ENCODE measurements at regions not wholly inside any gene's neighbourhood (a gene's known extent, or its start where the extent isn't known, plus 50 kb on each side); places are given as distances from the start of the nearest gene placed in this dataset.
"Not testable (repeated sequence)": the region's sequence is repeated elsewhere in the genome, so short reads cannot be mapped to it uniquely, and the experiment has no call there.

DNA sequence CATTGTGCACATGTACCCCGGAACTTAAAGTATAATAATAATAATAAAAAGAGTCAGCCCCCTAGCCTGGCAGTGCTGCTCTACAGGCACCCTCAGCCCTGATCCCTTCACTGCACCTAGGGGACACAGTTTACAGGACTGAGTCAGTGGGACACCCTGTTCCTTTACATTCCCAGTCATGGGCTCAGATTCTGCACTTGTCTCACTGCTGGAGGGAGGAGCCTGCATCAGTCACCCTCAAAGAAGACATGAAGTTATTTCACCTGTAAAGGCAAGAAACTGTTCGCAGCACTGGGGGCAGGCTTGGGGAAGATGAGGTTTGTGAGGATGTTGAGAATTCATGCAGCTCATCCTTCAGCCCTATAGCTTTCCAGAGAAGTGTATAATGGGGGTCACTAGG, 50.7 kb upstream of the VPREB1 start:
- Histone ChIP-seq H2AFZ (ENCODE audit: low read depth) (no peak overlapping the region), H3K4me2 (no peak overlapping the region), H3K4me3 (IDR thresholded peaks at IDR 0.05; ENCODE audit: insufficient read depth, low read depth, low read length) (no peak overlapping the region), H3K9ac (no peak overlapping the region), H3K4me1 (ENCODE audit: low read depth, poor library complexity, severe bottlenecking) (peaks cover 11% of the 10 kb centered on the region), H4K20me1 (ENCODE audit: insufficient read depth) (no peaks in the 10 kb centered on the region), H3K79me2 (ENCODE audit: insufficient read depth, low read depth) (no peaks in the 10 kb centered on the region), H3K27ac (no peak overlapping the region), H3K36me3 (ENCODE audit: insufficient read depth) (no peaks in the 10 kb centered on the region), H3K27me3 (ENCODE audit: insufficient read depth, low read depth) (no peaks in the 10 kb centered on the region)
- TF ChIP-seq, protein P1, sequence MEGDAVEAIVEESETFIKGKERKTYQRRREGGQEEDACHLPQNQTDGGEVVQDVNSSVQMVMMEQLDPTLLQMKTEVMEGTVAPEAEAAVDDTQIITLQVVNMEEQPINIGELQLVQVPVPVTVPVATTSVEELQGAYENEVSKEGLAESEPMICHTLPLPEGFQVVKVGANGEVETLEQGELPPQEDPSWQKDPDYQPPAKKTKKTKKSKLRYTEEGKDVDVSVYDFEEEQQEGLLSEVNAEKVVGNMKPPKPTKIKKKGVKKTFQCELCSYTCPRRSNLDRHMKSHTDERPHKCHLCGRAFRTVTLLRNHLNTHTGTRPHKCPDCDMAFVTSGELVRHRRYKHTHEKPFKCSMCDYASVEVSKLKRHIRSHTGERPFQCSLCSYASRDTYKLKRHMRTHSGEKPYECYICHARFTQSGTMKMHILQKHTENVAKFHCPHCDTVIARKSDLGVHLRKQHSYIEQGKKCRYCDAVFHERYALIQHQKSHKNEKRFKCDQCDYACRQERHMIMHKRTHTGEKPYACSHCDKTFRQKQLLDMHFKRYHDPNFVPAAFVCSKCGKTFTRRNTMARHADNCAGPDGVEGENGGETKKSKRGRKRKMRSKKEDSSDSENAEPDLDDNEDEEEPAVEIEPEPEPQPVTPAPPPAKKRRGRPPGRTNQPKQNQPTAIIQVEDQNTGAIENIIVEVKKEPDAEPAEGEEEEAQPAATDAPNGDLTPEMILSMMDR (conservative IDR thresholded peaks at IDR 0.05; ENCODE audit: low read depth, low read length): no peak

DNA sequence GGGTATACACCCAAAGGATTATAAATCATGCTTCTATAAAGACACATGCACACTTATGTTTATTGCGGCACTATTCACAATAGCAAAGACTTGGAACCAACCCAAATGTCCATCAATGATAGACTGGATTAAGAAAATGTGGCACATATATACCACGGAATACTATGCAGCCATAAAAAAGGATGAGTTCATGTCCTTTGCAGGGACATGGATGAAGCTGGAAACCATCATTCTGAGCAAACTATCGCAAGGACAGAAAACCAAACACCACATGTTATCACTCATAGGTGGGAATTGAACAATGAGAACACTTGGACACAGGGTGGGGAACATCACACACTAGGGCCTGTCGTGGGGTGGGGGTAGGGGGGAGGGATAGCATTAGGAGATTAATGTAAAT, 51.1 kb upstream of the VPREB1 start:
- H3K4me2 ChIP-seq; H3K36me3 ChIP-seq (ENCODE audit: insufficient read depth); H4K20me1 ChIP-seq (ENCODE audit: insufficient read depth); H3K4me3 ChIP-seq (IDR thresholded peaks at IDR 0.05; ENCODE audit: insufficient read depth, low read depth, low read length); H3K27ac ChIP-seq; H3K79me2 ChIP-seq (ENCODE audit: insufficient read depth, low read depth); H2AFZ ChIP-seq (ENCODE audit: low read depth); H3K9ac ChIP-seq; H3K27me3 ChIP-seq (ENCODE audit: insufficient read depth, low read depth): not testable (repeated sequence)
- H3K4me1 ChIP-seq (ENCODE audit: low read depth, poor library complexity, severe bottlenecking): peaks cover 11% of the 10 kb centered on the region

DNA sequence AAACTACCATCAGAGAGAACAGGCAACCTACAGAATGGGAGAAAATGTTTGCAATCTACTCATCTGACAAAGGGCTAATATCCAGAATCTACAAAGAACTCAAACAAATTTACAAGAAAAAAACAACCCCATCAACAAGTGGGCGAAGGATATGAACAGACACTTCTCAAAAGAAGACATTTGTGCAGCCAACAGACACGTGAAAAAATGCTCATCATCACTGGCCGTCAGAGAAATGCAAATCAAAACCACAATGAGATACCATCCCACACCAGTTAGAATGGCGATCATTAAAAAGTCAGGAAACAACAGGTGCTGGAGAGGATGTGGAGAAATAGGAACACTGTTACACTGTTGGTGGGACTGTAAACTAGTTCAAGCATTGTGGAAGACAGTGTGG, 51.6 kb upstream of the VPREB1 start:
- not testable (repeated sequence) for H3K36me3 ChIP-seq (ENCODE audit: insufficient read depth); H2AFZ ChIP-seq (ENCODE audit: low read depth); H4K20me1 ChIP-seq (ENCODE audit: insufficient read depth); H3K27me3 ChIP-seq (ENCODE audit: insufficient read depth, low read depth); H3K9ac ChIP-seq; H3K4me3 ChIP-seq (IDR thresholded peaks at IDR 0.05; ENCODE audit: insufficient read depth, low read depth, low read length); H3K27ac ChIP-seq; H3K79me2 ChIP-seq (ENCODE audit: insufficient read depth, low read depth); H3K4me2 ChIP-seq
- peaks cover 11% of the 10 kb centered on the region for H3K4me1 ChIP-seq (ENCODE audit: low read depth, poor library complexity, severe bottlenecking)

DNA sequence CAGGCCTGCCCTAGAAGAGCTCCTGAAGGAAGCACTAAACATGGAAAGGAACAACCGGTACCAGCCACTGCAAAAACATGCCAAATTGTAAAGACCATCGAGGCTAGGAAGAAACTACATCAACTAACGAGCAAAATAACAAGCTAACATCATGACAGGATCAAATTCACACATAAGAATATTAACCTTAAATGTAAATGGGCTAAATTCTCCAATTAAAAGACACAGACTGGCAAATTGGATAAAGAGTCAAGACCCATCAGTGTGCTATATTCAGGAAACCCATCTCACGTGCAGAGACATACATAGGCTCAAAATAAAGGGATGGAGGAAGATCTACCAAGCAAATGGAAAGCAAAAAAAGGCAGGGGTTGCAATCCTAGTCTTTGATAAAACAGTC, 54.8 kb upstream of the VPREB1 start:
- H3K4me2 ChIP-seq; H2AFZ ChIP-seq (ENCODE audit: low read depth); H3K27me3 ChIP-seq (ENCODE audit: insufficient read depth, low read depth); H3K27ac ChIP-seq; H3K9ac ChIP-seq; H3K4me3 ChIP-seq (IDR thresholded peaks at IDR 0.05; ENCODE audit: insufficient read depth, low read depth, low read length); H4K20me1 ChIP-seq (ENCODE audit: insufficient read depth); H3K4me1 ChIP-seq (ENCODE audit: low read depth, poor library complexity, severe bottlenecking); H3K79me2 ChIP-seq (ENCODE audit: insufficient read depth, low read depth); H3K36me3 ChIP-seq (ENCODE audit: insufficient read depth): not testable (repeated sequence)

DNA sequence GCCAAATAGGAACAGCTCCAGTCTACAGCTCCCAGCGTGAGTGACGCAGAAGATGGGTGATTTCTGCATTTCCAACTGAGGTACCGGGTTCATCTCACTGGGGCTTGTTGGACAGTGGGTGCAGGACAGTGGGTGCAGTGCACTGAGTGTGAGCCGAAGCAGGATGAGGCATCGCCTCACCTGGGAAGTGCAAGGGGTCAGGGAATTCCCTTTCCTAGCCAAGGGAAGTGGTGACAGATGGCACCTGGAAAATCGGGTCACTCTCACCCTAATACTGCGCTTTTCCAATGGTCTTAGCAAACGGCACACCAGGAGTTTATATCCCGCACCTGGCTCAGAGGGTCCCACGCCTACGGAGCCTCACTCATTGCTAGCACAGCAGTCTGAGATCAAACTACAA, 56.7 kb upstream of the VPREB1 start:
- H3K9ac ChIP-seq; H4K20me1 ChIP-seq (ENCODE audit: insufficient read depth); H2AFZ ChIP-seq (ENCODE audit: low read depth); H3K36me3 ChIP-seq (ENCODE audit: insufficient read depth); H3K79me2 ChIP-seq (ENCODE audit: insufficient read depth, low read depth); H3K4me3 ChIP-seq (IDR thresholded peaks at IDR 0.05; ENCODE audit: insufficient read depth, low read depth, low read length); H3K4me2 ChIP-seq; H3K27ac ChIP-seq; H3K27me3 ChIP-seq (ENCODE audit: insufficient read depth, low read depth); H3K4me1 ChIP-seq (ENCODE audit: low read depth, poor library complexity, severe bottlenecking): not testable (repeated sequence)

DNA sequence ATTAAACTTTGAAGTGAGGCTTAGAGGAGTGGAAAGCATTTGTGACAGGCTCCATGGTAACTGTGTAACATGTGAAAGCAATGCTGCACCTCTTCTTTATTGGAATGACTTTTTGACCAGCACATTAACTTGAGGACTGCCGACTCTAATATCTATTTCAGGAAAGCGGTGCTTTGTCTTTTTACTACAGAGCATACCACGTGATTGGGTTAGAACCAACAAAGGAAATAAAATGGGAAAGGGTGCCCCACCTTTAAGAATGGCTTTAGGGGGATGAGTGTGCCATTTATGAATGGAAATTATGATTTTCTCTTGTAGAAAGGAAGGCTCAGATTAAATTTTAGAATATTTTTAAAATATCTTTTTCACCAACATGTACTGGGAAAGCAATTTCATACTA, 57.3 kb upstream of the VPREB1 start:
- Histone ChIP-seq H3K9ac (no peak overlapping the region), H3K4me3 (IDR thresholded peaks at IDR 0.05; ENCODE audit: insufficient read depth, low read depth, low read length) (no peak overlapping the region), H3K4me1 (ENCODE audit: low read depth, poor library complexity, severe bottlenecking) (no peaks in the 10 kb centered on the region), H3K27me3 (ENCODE audit: insufficient read depth, low read depth) (no peaks in the 10 kb centered on the region), H3K27ac (no peak overlapping the region), H3K4me2 (no peak overlapping the region), H3K79me2 (ENCODE audit: insufficient read depth, low read depth) (no peaks in the 10 kb centered on the region), H2AFZ (ENCODE audit: low read depth) (no peak overlapping the region), H3K36me3 (ENCODE audit: insufficient read depth) (no peaks in the 10 kb centered on the region), H4K20me1 (ENCODE audit: insufficient read depth) (no peaks in the 10 kb centered on the region)
- TF ChIP-seq, protein P1 (conservative IDR thresholded peaks at IDR 0.05; ENCODE audit: low read depth, low read length): no peak
